WTC11 (cell line): ENCODE measurements at regions not wholly inside any gene's neighbourhood (a gene's known extent, or its start where the extent isn't known, plus 50 kb on each side); places are given as distances from the start of the nearest gene placed in this dataset.

Experiments
- ATAC-seq: fragments of 200-7000 bp; cut with Tn5 transposase; 2 replicates; pipeline ENCODE4 v1.10.0; 2021; ENCODE audit warnings: mild to moderate bottlenecking, moderate library complexity
- CTCF ChIA-PET: fragments of 300-600 bp; sonication (Branson Sonifier 250); formaldehyde crosslinking; loops from one replicate; lab custom pipeline; 2021; ENCODE audit warnings: antibody characterized with exemption; lab: Charles Lee
- POLR2A ChIA-PET: fragments of 350-600 bp; sonication (Branson Sonifier 250); formaldehyde crosslinking; loops from one replicate; lab custom pipeline; 2021; ENCODE audit warnings: antibody characterized with exemption; lab: Charles Lee
- DNase-seq: peaks from one replicate; pipeline ENCODE4 v3.0.0; 2021; ENCODE audit warnings: low spot score
- H3K27ac Mint-ChIP-seq: 2 replicates; pipeline ENCODE4 v1.8.0; 2021; ENCODE audit warnings: mixed read lengths
- H3K27me3 Mint-ChIP-seq: 2 replicates; pipeline ENCODE4 v1.8.0; 2021; ENCODE audit warnings: low read depth, mild to moderate bottlenecking, moderate library complexity, mixed read lengths
- H3K36me3 Mint-ChIP-seq: 2 replicates; pipeline ENCODE4 v1.8.0; 2021; ENCODE audit warnings: mixed read lengths
- H3K4me1 Mint-ChIP-seq: 2 replicates; pipeline ENCODE4 v1.8.0; 2022; ENCODE audit warnings: mixed read lengths
- H3K4me3 Mint-ChIP-seq: 2 replicates; pipeline ENCODE4 v1.8.0; 2021; ENCODE audit warnings: mild to moderate bottlenecking, moderate library complexity, mixed read lengths
- H3K9me3 Mint-ChIP-seq: 2 replicates; pipeline ENCODE4 v1.8.0; 2021; ENCODE audit warnings: mixed read lengths
- ATF1 ChIP-seq: sonication (generic); formaldehyde crosslinking; IDR thresholded peaks from 2 replicates; pipeline ENCODE4 v1.8.1; 2023; ENCODE audit warnings: mild to moderate bottlenecking, moderate library complexity, missing genetic modification reagents
- ATF6 ChIP-seq: sonication (generic); formaldehyde crosslinking; IDR thresholded peaks from 2 replicates; pipeline ENCODE4 v1.8.1; 2023; ENCODE audit warnings: mild to moderate bottlenecking, missing genetic modification reagents
- CREB1 ChIP-seq: sonication (generic); formaldehyde crosslinking; IDR thresholded peaks from 2 replicates; pipeline ENCODE4 v1.8.0; 2023; ENCODE audit warnings: mild to moderate bottlenecking, missing genetic modification reagents
- E2F4 ChIP-seq: sonication (generic); formaldehyde crosslinking; IDR thresholded peaks from 2 replicates; pipeline ENCODE4 v1.8.1; 2022; ENCODE audit warnings: low read depth, mild to moderate bottlenecking, moderate library complexity, missing genetic modification reagents, borderline replicate concordance
- ERG ChIP-seq: fragments of 250-450 bp; sonication (Bioruptor Pico); IDR thresholded peaks from 2 replicates; pipeline ENCODE4 v1.8.0; 2021; ENCODE audit warnings: mild to moderate bottlenecking
- ESRRA ChIP-seq: sonication (generic); formaldehyde crosslinking; IDR thresholded peaks from 2 replicates; pipeline ENCODE4 v1.8.1; 2022; ENCODE audit warnings: mild to moderate bottlenecking, missing genetic modification reagents, borderline replicate concordance
- FOXP1 ChIP-seq: sonication (generic); formaldehyde crosslinking; IDR thresholded peaks from 2 replicates; pipeline ENCODE4 v1.8.0; 2022; ENCODE audit warnings: missing genetic modification reagents, mild to moderate bottlenecking, moderate library complexity, borderline replicate concordance
- GABPB1 ChIP-seq: sonication (generic); formaldehyde crosslinking; IDR thresholded peaks from 2 replicates; pipeline ENCODE4 v1.8.1; 2023; ENCODE audit warnings: mild to moderate bottlenecking, missing genetic modification reagents
- GTF2I ChIP-seq: fragments of 250-450 bp; sonication (Bioruptor Pico); conservative IDR thresholded peaks from 2 replicates; pipeline ENCODE4 v1.4.0; 2021; ENCODE audit warnings: mild to moderate bottlenecking
- HMGXB4 ChIP-seq: sonication (generic); formaldehyde crosslinking; IDR thresholded peaks from 2 replicates; pipeline ENCODE4 v1.8.1; 2023; ENCODE audit warnings: mild to moderate bottlenecking, moderate library complexity, missing genetic modification reagents
- IRF2 ChIP-seq: sonication (generic); formaldehyde crosslinking; IDR thresholded peaks from 2 replicates; pipeline ENCODE4 v1.8.0; 2022; ENCODE audit warnings: low read depth, missing genetic modification reagents, borderline replicate concordance
- NR1H2 ChIP-seq: sonication (generic); formaldehyde crosslinking; IDR thresholded peaks from 2 replicates; pipeline ENCODE4 v1.9.0; 2021; ENCODE audit warnings: mild to moderate bottlenecking, moderate library complexity, missing genetic modification reagents
- NR2C2 ChIP-seq: sonication (generic); formaldehyde crosslinking; IDR thresholded peaks from 2 replicates; pipeline ENCODE4 v1.8.0; 2022; ENCODE audit warnings: mild to moderate bottlenecking, missing genetic modification reagents
- RELA ChIP-seq: sonication (generic); formaldehyde crosslinking; IDR thresholded peaks from 2 replicates; pipeline ENCODE4 v1.8.1; 2022; ENCODE audit warnings: missing genetic modification reagents, mild to moderate bottlenecking, borderline replicate concordance
- SMAD4 ChIP-seq: sonication (generic); formaldehyde crosslinking; IDR thresholded peaks from 2 replicates; pipeline ENCODE4 v1.8.0; 2022; ENCODE audit warnings: mild to moderate bottlenecking, missing genetic modification reagents
- SOX15 ChIP-seq: fragments of 250-450 bp; sonication (Bioruptor Pico); IDR thresholded peaks from 2 replicates; pipeline ENCODE4 v1.9.0; 2021; ENCODE audit warnings: mild to moderate bottlenecking
- ZNF263 ChIP-seq: sonication (generic); formaldehyde crosslinking; IDR thresholded peaks from 2 replicates; pipeline ENCODE4 v1.8.1; 2022; ENCODE audit warnings: low read depth, mild to moderate bottlenecking, moderate library complexity, missing genetic modification reagents
- TF ChIP-seq, protein P1 (sequence below): sonication (generic); formaldehyde crosslinking; IDR thresholded peaks from 2 replicates; pipeline ENCODE4 v1.8.1; 2022; ENCODE audit warnings: mild to moderate bottlenecking, missing genetic modification reagents, moderate library complexity, borderline replicate concordance
- TF ChIP-seq, protein P2 (sequence below): fragments of 250-450 bp; sonication (Bioruptor Pico); IDR thresholded peaks from 2 replicates; pipeline ENCODE4 v1.9.0; 2021; ENCODE audit warnings: moderate library complexity, mild to moderate bottlenecking, inconsistent platforms, borderline replicate concordance
- TF ChIP-seq, protein P3 (sequence below): fragments of 250-450 bp; sonication (Bioruptor Pico); conservative IDR thresholded peaks from 2 replicates; pipeline ENCODE4 v1.9.0; 2021; ENCODE audit warnings: mild to moderate bottlenecking
- TF ChIP-seq, protein P4 (sequence below): fragments of 250-450 bp; sonication (Bioruptor Pico); IDR thresholded peaks from 2 replicates; pipeline ENCODE4 v2.1.2; 2022; ENCODE audit warnings: mild to moderate bottlenecking, moderate library complexity
- TF ChIP-seq, protein P5 (sequence below): sonication (generic); formaldehyde crosslinking; IDR thresholded peaks from 2 replicates; pipeline ENCODE4 v1.8.1; 2022; ENCODE audit warnings: mild to moderate bottlenecking, moderate library complexity, missing genetic modification reagents

DNA sequence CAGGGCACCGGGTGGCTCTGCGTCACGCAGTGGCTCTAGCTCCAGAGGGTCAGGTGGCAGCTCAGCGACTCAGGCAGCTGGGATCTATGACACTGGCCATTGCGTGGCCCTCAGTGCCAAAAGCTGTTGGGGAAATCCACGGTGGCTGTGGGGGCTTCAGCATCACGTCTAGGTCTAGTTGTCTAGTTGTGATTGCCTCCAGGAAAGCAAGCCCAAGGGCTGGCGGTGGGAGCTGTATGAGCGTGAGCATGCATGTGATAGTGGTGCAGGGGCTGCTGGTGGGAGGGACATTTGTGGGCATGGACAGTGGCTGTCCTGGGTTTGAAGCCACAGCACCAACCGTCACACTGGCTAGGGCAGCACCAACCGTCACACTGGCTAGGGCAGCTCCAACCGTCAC is 191.4 kb downstream of the THBS2 start (continued):
- TF ChIP-seq E2F4 (CRISPR knock-in tag) (no peak), NR2C2 (no peak), RELA (CRISPR knock-in tag) (no peak), HMGXB4 (no peak), IRF2 (CRISPR knock-in tag) (no peak), ATF1 (CRISPR knock-in tag) (no peak), GABPB1 (CRISPR knock-in tag) (no peak)
- TF ChIP-seq, protein P1, sequence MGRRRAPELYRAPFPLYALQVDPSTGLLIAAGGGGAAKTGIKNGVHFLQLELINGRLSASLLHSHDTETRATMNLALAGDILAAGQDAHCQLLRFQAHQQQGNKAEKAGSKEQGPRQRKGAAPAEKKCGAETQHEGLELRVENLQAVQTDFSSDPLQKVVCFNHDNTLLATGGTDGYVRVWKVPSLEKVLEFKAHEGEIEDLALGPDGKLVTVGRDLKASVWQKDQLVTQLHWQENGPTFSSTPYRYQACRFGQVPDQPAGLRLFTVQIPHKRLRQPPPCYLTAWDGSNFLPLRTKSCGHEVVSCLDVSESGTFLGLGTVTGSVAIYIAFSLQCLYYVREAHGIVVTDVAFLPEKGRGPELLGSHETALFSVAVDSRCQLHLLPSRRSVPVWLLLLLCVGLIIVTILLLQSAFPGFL (CRISPR knock-in tag) = no peak

GRCh38 chr6:169058634-169059033 is 195.0 kb downstream of the THBS2 start:
- H3K36me3 Mint-ChIP-seq = peaks cover 17% of the 10 kb centered on the region
- ATAC-seq = no peak
- ChIA-PET POLR2A (no interaction called here), CTCF (no interaction called here)
- H3K4me3 Mint-ChIP-seq = no peak overlapping the region
- no peak for DNase-seq
- TF ChIP-seq RELA (CRISPR knock-in tag) (no peak), NR1H2 (CRISPR knock-in tag) (no peak), IRF2 (CRISPR knock-in tag) (no peak), SOX15 (CRISPR knock-in tag) (no peak), CREB1 (CRISPR knock-in tag) (no peak), ATF6 (CRISPR knock-in tag) (no peak), GTF2I (CRISPR knock-in tag) (no peak), ZNF263 (no peak), FOXP1 (no peak), SMAD4 (CRISPR knock-in tag) (no peak), ERG (CRISPR knock-in tag) (no peak), ATF1 (CRISPR knock-in tag) (no peak), ESRRA (CRISPR knock-in tag) (no peak)
- TF ChIP-seq, protein P2, sequence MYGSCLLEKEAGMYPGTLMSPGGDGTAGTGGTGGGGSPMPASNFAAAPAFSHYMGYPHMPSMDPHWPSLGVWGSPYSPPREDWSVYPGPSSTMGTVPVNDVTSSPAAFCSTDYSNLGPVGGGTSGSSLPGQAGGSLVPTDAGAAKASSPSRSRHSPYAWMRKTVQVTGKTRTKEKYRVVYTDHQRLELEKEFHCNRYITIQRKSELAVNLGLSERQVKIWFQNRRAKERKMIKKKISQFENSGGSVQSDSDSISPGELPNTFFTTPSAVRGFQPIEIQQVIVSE = no peak
- TF ChIP-seq, protein P3, sequence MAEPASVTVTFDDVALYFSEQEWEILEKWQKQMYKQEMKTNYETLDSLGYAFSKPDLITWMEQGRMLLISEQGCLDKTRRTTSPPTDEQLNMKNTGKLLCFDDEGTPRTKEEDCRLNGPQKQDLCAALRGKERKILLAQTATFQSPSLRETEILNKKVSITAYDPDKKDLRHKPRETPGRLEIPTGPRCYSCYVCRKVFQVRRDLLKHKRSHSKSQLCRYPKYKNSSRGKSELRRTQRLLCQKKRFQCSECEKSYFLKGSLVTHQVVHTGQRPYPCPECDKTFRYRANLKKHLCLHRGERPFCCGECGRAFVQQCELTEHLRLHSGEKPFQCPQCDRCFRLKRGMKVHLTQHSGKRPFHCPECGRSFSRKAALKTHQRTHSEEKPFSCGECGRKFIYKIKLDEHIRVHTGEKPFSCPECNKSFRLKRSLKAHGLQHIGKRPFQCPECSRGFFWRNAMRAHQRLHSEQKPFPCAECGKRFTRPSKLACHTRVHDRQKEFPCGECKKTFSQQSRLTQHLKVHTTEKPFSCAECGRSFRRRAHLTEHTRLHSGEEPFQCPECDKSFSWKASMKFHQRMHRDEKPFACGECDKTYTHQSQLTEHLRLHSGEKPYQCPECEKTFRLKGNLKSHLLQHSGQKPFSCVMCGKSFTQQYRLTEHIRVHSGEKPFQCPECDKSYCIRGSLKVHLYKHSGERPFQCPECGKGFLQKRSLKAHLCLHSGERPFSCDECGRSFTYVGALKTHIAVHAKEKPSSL (CRISPR knock-in tag) = no peak
- TF ChIP-seq, protein P1 (CRISPR knock-in tag) = no peak
- TF ChIP-seq, protein P4, sequence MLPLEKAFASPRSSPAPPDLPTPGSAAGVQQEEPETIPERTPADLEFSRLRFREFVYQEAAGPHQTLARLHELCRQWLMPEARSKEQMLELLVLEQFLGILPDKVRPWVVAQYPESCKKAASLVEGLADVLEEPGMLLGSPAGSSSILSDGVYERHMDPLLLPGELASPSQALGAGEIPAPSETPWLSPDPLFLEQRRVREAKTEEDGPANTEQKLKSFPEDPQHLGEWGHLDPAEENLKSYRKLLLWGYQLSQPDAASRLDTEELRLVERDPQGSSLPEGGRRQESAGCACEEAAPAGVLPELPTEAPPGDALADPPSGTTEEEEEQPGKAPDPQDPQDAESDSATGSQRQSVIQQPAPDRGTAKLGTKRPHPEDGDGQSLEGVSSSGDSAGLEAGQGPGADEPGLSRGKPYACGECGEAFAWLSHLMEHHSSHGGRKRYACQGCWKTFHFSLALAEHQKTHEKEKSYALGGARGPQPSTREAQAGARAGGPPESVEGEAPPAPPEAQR (CRISPR knock-in tag) = no peak
- TF ChIP-seq, protein P5, sequence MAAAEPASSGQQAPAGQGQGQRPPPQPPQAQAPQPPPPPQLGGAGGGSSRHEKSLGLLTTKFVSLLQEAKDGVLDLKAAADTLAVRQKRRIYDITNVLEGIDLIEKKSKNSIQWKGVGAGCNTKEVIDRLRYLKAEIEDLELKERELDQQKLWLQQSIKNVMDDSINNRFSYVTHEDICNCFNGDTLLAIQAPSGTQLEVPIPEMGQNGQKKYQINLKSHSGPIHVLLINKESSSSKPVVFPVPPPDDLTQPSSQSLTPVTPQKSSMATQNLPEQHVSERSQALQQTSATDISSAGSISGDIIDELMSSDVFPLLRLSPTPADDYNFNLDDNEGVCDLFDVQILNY (CRISPR knock-in tag) = no peak
- peaks cover 35% of the 10 kb centered on the region for H3K9me3 Mint-ChIP-seq
- H3K27ac Mint-ChIP-seq = no peak overlapping the region
- H3K27me3 Mint-ChIP-seq = no peaks in the 10 kb centered on the region
- H3K4me1 Mint-ChIP-seq = no peaks in the 10 kb centered on the region
